Amniotic epithelial cell (primary cell): ENCODE measurements at regions not wholly inside any gene's neighbourhood (a gene's known extent, or its start where the extent isn't known, plus 50 kb on each side); places are given as distances from the start of the nearest gene placed in this dataset.
A peak's percentile ranks its signal among the peaks of the same experiment; 100 is the strongest.

Experiments
- DNase-seq: peaks from one replicate; pipeline ENCODE4 v3.0.0-alpha.2; 2010; ENCODE audit warnings: low read depth

GRCh38 chr2:211067029-211067428 lies 510.6 kb downstream of the CPS1 start:
- DNase-seq = no peak

GRCh38 chr2:211068108-211068780 lies 511.8 kb downstream of the CPS1 start:
- no peak for DNase-seq

DNA sequence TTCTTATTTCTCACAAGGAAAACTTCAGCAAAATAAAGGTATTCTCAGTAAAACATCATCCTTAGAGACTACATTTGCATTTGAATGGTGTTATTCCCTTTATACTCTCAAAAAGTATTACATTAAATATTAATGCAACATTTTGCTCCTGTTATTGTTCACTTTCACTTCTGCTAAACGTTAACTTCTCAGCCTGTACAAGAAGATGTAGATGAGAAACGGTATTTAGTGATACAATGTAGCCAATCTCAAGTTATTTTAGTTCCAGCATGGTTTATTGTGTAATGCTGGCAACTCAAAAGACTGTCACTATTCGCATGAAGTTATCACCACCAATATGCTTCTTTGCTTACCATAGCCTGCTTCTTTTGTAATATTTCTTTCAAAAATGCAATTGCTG lies 514.1 kb downstream of the CPS1 start:
- no peak for DNase-seq

DNA sequence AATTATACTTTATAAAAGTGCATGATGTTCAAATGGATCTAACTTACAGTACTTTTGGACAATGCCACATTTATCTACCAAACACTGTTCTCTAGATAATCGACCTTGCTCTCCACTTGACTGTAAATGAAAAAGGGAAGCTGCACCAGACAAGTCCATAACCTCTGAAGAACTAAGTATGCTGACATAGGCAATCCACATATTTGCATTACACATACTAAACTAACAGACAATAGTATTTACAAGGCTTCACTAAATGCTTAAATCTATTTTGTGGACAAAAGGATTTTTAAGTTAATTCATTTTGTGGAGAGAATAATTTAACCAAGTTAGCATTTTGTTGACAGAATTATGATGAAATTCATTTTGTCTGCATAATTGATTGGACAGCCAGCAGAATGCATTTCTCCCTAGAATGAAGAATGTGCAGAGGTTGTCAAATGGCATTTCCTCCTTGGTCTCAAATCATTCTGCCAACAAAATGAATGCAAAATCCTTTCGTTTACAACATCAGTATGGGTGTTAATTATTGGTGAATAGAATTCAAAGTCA lies 520.9 kb downstream of the CPS1 start:
- DNase-seq = no peak

DNA sequence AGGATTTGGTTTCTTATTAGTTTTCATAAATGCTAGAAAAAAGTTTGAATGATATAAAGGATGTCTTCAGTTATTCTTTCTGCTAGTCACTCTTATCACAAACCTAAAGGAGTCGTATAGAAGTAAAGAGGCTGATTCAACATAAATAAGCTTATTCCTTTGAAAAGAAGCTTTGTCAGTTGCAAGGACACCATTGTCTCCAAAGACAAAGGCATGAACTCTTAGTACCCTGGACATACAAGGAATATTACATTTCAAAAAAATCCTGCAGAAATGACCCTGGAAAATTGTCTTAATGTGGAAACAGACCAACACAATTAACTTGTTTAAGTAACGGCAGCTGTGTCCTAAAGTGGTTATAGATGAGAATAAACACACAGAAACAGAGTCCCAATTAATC lies 528.0 kb downstream of the CPS1 start:
- no peak for DNase-seq

- peak; percentile 37 for DNase-seq
Measured at GRCh38 chr2:211085056-211085680, 528.8 kb downstream of the CPS1 start.

GRCh38 chr2:211086049-211086448 lies 529.6 kb downstream of the CPS1 start:
- DNase-seq = no peak

- DNase-seq = no peak
Measured at GRCh38 chr2:211089127-211089526, 532.7 kb downstream of the CPS1 start.

DNA sequence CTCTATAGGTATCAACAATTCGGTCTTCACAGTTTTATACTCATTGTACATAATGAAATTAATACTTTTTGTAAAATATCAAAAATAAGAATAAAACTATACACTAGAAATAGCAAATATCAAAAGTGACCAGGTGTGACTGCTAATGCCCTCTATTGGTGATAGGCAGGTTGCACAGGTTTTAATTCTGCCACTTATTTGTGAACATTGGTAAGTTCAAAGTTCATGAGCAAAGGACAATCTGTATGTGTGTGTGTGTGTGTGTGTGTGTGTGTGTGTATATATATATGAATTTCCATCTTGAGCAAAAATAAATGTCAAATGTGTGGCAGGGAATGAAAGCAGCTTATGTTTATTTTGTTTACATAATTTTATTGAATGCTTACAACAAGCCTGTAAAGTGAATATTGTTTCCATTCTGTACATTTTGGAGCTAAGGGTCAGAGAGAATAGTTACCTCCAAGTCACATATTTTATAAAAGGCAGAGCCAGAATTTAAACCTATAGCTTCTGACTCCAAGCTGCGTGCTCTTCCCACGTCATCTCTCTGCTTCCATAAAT lies 537.4 kb downstream of the CPS1 start:
- DNase-seq = peak; percentile 9

DNA sequence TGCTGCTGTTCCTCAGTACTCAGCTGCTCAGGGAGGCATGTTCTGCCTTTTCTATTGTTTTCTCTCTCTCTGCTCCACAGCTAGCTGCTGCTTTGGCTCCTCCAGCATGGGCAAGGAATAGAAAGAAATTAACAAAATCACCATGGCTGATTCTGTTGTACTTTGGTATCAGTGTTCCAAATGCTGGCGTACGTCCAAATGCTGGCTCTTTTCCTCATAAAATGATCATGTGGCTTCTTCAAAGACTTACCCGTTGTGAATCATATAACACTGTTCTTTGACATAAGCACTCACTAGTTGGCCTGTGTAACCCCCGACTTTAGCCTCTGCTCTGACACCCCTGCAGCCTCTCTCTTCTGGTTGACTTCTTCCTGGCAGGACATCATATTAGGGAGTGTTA lies 547.6 kb downstream of the CPS1 start:
- DNase-seq = peak; percentile 11

DNA sequence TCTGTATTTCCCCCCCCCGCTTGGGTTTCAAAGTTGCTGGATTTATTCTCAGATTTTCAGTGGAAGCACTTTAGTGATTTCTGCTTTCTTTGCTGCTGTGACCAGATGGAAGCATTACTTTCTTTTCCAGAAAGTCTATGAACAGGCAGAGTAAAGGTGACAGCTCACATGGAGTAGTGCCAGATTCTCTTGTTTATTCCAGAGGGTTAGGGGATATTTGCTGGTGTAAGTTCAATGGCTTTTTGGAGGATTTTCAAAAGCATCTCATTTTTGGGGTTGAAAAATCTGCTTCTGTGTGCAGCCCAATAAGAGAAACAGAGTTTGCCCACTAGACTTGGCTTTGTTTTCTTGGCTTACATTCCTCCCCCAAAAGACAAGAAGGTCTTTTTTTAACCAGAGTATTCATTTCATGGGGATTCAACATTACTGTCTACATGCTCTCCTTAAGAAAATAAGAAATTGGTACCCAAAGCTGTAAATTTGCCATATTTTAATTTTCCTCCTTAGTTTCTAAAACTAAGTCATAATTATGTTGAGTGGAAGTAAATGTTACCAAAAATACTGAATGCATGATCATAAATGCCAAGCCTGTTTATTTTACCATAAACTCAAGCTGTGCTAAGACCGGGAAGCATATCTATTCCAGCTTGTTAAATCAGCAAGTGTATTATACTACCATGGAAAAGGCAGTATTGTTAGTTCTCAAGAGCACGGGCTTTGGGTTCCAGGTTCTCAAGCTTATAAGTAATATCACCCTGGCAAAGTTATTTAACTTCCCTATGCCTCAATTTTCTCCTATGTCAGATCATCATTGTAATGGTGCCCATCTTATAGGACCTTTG lies 557.2 kb downstream of the CPS1 start:
- DNase-seq = no peak

DNA sequence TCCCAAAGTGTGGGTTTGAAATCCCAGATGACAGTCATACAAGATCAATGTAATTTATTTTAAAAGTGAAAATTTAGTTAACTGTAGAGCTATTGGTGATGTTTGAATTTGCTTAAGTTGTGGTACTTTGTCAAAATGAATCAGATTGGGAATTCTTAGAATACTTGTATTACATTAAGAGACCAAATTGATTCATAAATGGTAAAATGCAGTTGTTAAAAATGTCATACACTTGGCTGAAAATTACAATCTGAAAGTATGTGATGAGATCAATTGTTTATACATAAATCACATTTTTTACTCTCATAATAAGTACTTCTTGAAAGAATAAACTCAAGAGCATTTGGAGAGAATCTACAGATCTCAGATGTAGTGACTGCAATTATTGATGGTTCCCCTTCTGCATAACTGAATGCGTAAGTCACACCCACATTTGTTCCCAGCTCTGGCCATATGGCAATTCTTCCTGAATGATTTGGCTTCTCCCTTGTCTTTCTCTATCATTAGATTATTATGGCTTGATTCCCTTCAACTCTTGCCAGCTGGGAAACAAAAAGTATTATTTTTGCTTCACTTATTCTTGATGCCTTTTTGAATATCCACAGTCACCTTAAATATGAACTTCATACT lies 558.5 kb downstream of the CPS1 start:
- DNase-seq = peak; percentile 54

GRCh38 chr2:211117026-211117425 lies 560.6 kb downstream of the CPS1 start:
- no peak for DNase-seq

- DNase-seq = no peak
Measured at GRCh38 chr2:211126256-211126655, 569.9 kb downstream of the CPS1 start.

GRCh38 chr2:211127501-211127900 lies 571.1 kb downstream of the CPS1 start:
- DNase-seq = peak; percentile 51

- DNase-seq = no peak
Measured at GRCh38 chr2:211128287-211128686, 571.9 kb downstream of the CPS1 start.

GRCh38 chr2:211129798-211130197 lies 573.4 kb downstream of the CPS1 start:
- DNase-seq = no peak

DNA sequence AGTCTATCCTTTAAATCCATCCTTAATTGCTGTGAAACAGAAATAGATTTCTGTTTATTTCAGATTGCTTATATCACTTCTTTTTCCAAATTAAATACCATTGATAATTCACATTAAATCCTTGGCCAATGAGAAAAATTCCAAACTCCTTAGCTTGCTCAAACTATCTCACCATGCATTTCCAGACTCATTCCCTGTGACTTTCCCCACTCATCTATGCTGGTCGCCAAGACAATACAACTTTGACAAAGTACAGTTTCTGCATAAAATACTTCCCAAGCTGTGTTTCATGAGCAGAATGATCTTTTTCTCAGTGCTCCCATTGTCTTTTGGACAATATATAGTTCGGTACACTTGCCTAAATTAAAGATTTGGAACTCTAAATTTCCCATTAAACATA lies 575.6 kb downstream of the CPS1 start:
- peak; percentile 46 for DNase-seq

DNA sequence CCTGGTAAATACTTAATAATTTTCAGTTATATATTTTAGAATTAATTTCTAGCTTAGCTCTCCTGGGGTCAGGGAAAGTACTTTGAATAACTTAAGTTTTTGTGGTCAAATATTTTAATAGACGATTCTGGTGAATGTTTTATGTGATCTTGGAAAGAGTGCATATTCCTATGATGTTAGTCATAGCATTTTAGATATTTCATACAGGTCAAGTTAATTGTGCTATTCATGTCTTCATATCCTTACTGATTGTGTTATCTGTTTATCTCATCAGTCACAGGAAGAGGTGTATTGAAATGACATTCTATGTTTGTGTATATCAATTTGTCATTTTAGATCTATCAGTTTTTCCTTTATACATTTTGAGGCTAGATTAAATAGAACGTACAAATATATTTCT lies 576.2 kb downstream of the CPS1 start:
- peak; percentile 82 for DNase-seq

- DNase-seq = peak; percentile 31
Measured at GRCh38 chr2:211133766-211134165, 577.4 kb downstream of the CPS1 start.

DNA sequence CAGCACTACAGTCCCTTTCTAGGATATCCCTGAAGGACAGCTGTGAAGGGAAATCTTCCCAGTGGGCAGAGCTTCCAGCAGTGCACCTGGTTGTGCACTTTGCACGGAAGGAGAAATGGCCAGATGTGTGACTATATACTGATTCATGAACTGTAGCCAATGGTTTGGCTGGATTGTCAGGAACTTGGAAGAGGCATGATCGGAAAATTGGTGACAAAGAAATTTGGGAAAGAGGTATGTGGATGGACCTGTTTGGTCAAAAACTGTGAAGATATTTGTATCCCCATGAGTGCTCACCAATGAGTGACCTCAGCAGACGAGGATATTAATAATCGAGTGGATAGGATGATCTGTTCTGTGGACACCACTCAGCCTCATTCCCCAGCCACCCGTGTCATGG lies 582.2 kb downstream of the CPS1 start:
- DNase-seq = no peak

GRCh38 chr2:211141646-211142045 lies 585.2 kb downstream of the CPS1 start:
- no peak for DNase-seq
